ENCODE measurements at regions not wholly inside any gene's neighbourhood (a gene's known extent, or its start where the extent isn't known, plus 50 kb on each side); places are given as distances from the start of the nearest gene placed in this dataset.
"Not testable (repeated sequence)": the region's sequence is repeated elsewhere in the genome, so short reads cannot be mapped to it uniquely, and the experiment has no call there.

DNA sequence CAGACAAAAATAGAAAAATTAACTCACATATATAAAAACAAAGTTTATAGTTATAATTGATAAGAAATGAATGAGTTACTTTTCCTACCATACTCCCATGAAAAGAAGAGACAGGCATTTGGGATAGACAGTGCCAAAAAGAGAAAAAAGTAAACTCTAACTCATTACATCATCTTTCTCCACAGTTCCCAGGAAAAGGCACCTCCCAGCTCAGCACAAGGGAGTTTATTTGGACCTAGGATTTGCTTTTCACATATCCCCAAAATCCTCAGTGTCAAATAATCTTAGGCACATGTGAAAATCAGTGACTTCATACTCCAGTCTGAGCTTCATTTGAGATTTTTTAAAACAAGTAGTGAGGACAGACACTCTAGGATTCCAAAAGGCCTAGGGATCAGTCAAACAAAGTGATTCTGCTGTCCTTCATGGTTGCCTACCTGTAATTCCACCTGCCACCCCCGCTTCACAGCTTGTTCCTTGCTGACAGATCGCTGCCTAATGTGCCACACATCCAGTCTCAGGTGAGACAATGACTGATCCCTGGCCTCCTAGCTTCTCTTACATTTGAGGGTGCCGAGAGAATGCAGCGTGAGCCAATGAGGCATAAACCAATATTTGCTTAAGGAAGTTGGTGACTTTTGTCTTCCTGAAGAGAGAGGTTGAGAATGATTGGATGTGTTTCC is 573.7 kb downstream of the TBL1XR1 start:
- no peaks in the 10 kb centered on the region for H3K27me3 ChIP-seq (ENCODE audit: insufficient read depth in 3 of 3, low read length in 2 of 3)
- WGBS, 3 donors, result 78 to 84% (median 81%) methylated on average over 4 of the region's 4 CpGs
- ATAC-seq, result no peak
- H3K9me3 ChIP-seq, result no peaks in the 10 kb centered on the region
- no peaks in the 10 kb centered on the region for H3K4me1 ChIP-seq
- intact Hi-C loops (cut with DNase I), result no loop called here
- no peak for DNase-seq
- H3K36me3 ChIP-seq (ENCODE audit: insufficient read depth in 1 of 2, low read depth in 1 of 2), result no peaks in the 10 kb centered on the region
- TF ChIP-seq CTCF (IDR thresholded peaks at IDR 0.05), result no peak
- H3K4me3 ChIP-seq, result no peak overlapping the region
- H3K27ac ChIP-seq, result no peak overlapping the region

- intact Hi-C loops (cut with DNase I), result no loop called here
- ATAC-seq (no peak), DNase-seq (no peak)
- H3K27ac ChIP-seq, result no peak overlapping the region
- H3K36me3 ChIP-seq (ENCODE audit: insufficient read depth in 1 of 2, low read depth in 1 of 2), result no peaks in the 10 kb centered on the region
- H3K9me3 ChIP-seq, result no peaks in the 10 kb centered on the region
- WGBS, 3 donors, result 61 to 70% (median 67%) methylated on average over 3 of the region's 3 CpGs
- H3K27me3 ChIP-seq (ENCODE audit: insufficient read depth in 3 of 3, low read length in 2 of 3), result no peaks in the 10 kb centered on the region
- H3K4me3 ChIP-seq, result no peak overlapping the region
- no peaks in the 10 kb centered on the region for H3K4me1 ChIP-seq
- TF ChIP-seq CTCF (IDR thresholded peaks at IDR 0.05), result no peak
Observed at GRCh38 chr3:176619833-176620232, 577.4 kb downstream of the TBL1XR1 start.

DNA sequence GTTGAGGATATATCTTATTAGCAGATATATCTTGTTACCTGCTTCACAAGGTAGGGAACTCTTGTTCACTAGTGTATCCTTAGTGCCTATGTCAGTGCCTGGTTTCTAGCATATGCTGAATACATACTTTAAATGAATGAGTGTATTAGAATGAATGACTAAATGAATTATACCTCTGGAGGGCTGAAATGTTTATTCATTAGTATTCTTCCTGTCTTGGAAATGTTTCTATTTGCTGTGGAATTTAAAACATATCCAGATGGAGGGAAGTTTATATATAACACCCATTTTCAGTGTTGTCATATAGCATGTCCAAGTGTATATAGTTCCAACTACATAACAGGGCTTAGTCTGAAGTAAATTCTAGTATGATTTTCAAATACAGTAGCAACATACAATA is 581.5 kb downstream of the TBL1XR1 start:
- Histone ChIP-seq H3K9me3 (no peaks in the 10 kb centered on the region), H3K36me3 (ENCODE audit: insufficient read depth in 1 of 2, low read depth in 1 of 2) (no peaks in the 10 kb centered on the region), H3K4me1 (no peaks in the 10 kb centered on the region), H3K27me3 (ENCODE audit: insufficient read depth in 3 of 3, low read length in 2 of 3) (no peaks in the 10 kb centered on the region), H3K4me3 (no peak overlapping the region), H3K27ac (no peak overlapping the region)
- TF ChIP-seq CTCF (IDR thresholded peaks at IDR 0.05), result no peak
- no peak for DNase-seq
- no peak for ATAC-seq
- intact Hi-C loops (cut with DNase I), result no loop called here

DNA sequence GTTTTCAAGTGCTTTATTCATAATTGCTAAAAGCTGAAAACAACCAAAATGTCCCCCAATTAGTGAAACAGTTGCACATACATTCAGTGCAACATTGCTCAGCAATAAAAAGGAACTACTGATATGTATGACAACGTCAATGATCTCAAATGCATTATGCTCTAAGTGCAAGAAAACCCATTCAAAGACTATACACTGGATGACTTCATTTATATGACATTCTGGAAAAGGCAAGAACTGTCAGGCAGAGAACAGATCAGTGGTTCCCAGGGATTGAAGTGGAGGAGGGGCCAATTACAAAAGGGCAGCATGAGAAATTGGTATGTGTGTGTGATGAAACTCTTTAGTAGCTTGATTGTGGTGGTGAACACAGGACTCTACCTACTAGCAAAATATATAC is 585.6 kb downstream of the TBL1XR1 start:
- DNase-seq, result no peak
- H3K4me1 ChIP-seq, result no peaks in the 10 kb centered on the region
- WGBS, 3 donors, result 73 to 84% (median 78%) methylated on average over 1 of the region's 1 CpG
- no peak overlapping the region for H3K4me3 ChIP-seq
- H3K27me3 ChIP-seq (ENCODE audit: insufficient read depth in 3 of 3, low read length in 2 of 3), result no peaks in the 10 kb centered on the region
- no peak for TF ChIP-seq CTCF (IDR thresholded peaks at IDR 0.05)
- H3K27ac ChIP-seq, result no peak overlapping the region
- ATAC-seq, result no peak
- intact Hi-C loops (cut with DNase I), result no loop called here
- H3K36me3 ChIP-seq (ENCODE audit: insufficient read depth in 1 of 2, low read depth in 1 of 2), result no peaks in the 10 kb centered on the region
- H3K9me3 ChIP-seq, result no peaks in the 10 kb centered on the region

DNA sequence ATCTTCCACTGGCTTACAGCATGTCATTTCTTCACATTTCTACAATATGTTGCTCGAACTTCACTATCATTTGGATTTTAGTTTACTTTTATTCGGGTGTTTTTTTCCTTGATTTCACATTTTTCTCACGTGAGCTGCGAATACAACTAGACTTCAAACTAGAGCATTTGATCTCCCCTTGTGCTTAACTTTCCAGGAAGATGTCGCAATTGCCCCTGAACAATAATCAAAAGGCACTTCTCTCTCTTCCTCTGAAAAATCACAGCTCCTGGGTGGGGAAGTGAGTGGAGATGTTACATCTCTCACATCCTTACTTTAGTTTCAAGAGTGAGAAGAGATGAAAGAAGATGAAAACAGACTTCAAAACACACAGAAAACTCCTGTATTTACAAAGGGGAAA is 587.9 kb downstream of the TBL1XR1 start:
- H3K9me3 ChIP-seq, result no peaks in the 10 kb centered on the region
- no peaks in the 10 kb centered on the region for H3K4me1 ChIP-seq
- H3K27me3 ChIP-seq (ENCODE audit: insufficient read depth in 3 of 3, low read length in 2 of 3), result no peaks in the 10 kb centered on the region
- H3K4me3 ChIP-seq, result no peak overlapping the region
- TF ChIP-seq CTCF (IDR thresholded peaks at IDR 0.05), result no peak
- H3K27ac ChIP-seq, result no peak overlapping the region
- DNase-seq (no peak), ATAC-seq (no peak)
- 90 to 91% (median 90%) methylated on average over 5 of the region's 5 CpGs for WGBS, 3 donors
- intact Hi-C loops (cut with DNase I), result no loop called here
- H3K36me3 ChIP-seq (ENCODE audit: insufficient read depth in 1 of 2, low read depth in 1 of 2), result no peaks in the 10 kb centered on the region

GRCh38 chr3:176605553-176605952 is 591.7 kb downstream of the TBL1XR1 start:
- 91 to 97% (median 94%) methylated on average over 2 of the region's 2 CpGs for WGBS, 3 donors
- H3K4me3 ChIP-seq; intact Hi-C loops (cut with DNase I); H3K36me3 ChIP-seq (ENCODE audit: insufficient read depth in 1 of 2, low read depth in 1 of 2); H3K9me3 ChIP-seq; H3K27me3 ChIP-seq (ENCODE audit: insufficient read depth in 3 of 3, low read length in 2 of 3); H3K4me1 ChIP-seq; ATAC-seq; H3K27ac ChIP-seq; DNase-seq: not testable (repeated sequence)

All from psoas muscle (tissue), 7 donors.